K562 (cell line): ENCODE measurements at regions not wholly inside any gene's neighbourhood (a gene's known extent, or its start where the extent isn't known, plus 50 kb on each side); places are given as distances from the start of the nearest gene placed in this dataset.

ENCODE experiments used
- ATAC-seq: fragments of 200-7000 bp; cut with Tn5 transposase; 3 replicates; pipeline ENCODE4 v1.9.1; 2020; ENCODE audit warnings: moderate library complexity
- BruUV-seq: library from RNA; stranded (reverse); fragments of 400-500 nt; replicated peaks from 2 replicates; lab custom pipeline; 2021; lab: Mats Ljungman, UMichigan
- CTCF ChIA-PET: fragments of 300-600 bp; formaldehyde crosslinking; extraction: SDS; loops from one replicate; lab custom pipeline; 2021; ENCODE audit warnings: low intra/inter-chr PET ratio; lab: Yijun Ruan, JAX
- POLR2A ChIA-PET: fragments of 300-600, 350-650 bp; sonication (Branson Sonifier 250); formaldehyde crosslinking; extraction: SDS; loops from one replicate; lab custom pipeline; 2021; ENCODE audit warnings: antibody characterized with exemption, inconsistent platforms; lab: Yijun Ruan, JAX
- DNase-seq, 4 experiments: peaks; one replicate each; pipeline versions ENCODE4 v3.0.0 to v3.0.0-alpha.2; 2011 to 2018; ENCODE audit warnings: low spot score in 3 of 4, mixed read lengths in 3 of 4; ENCODE audit errors: extremely low read depth in 1 of 4
- FAIRE-seq: peaks from 2 replicates; lab custom pipeline; 2011; peaks lifted over from hg19 to GRCh38; lab: Jason Lieb, UNC
- H2AFZ ChIP-seq: 2 replicates; pipeline ENCODE4 v1.6.0; 2011; ENCODE audit warnings: low read depth, low read length, control low read depth, inconsistent platforms
- H3K27ac ChIP-seq: fragments of 200-600 bp; 3 replicates; pipeline ENCODE4 v1.8.0; 2011; ENCODE audit warnings: low read depth, mild to moderate bottlenecking, control low read depth, inconsistent platforms, low read length, moderate library complexity, mixed read lengths; ENCODE audit errors: extremely low read depth
- H3K27me3 ChIP-seq, 2 experiments: fragments of 300-600 bp in 1 of 2; 2 replicates in 1 of 2; 3 replicates in 1 of 2; pipeline versions ENCODE4 v1.6.0 to v1.8.0; 2011; ENCODE audit warnings: inconsistent platforms in 2 of 2, low read length in 2 of 2, mild to moderate bottlenecking in 1 of 2, mixed read lengths in 1 of 2, moderate library complexity in 1 of 2; ENCODE audit not compliant: control insufficient read depth in 2 of 2, insufficient read depth in 2 of 2
- H3K36me3 ChIP-seq: fragments of 300-600 bp; 3 replicates; pipeline ENCODE4 v1.8.0; 2011; ENCODE audit warnings: mild to moderate bottlenecking, low read length, inconsistent platforms; ENCODE audit not compliant: control insufficient read depth, insufficient read depth
- H3K4me1 ChIP-seq, 2 experiments: fragments of 200-600 bp in 1 of 2; replicated peaks in 1 of 2; 2 replicates in 1 of 2; 3 replicates in 1 of 2; pipeline versions ENCODE4 v1.5.1 to v1.8.0; 2011; ENCODE audit warnings: inconsistent platforms in 2 of 2, low read length in 2 of 2, mild to moderate bottlenecking in 1 of 2, mixed read lengths in 1 of 2, moderate library complexity in 1 of 2; ENCODE audit not compliant: control insufficient read depth in 2 of 2, insufficient read depth in 2 of 2
- H3K4me2 ChIP-seq: 2 replicates; pipeline ENCODE4 v1.6.1; 2011; ENCODE audit warnings: low read length, control low read depth, inconsistent platforms, mixed read lengths; ENCODE audit not compliant: insufficient read depth
- H3K4me3 ChIP-seq: fragments of 200-600 bp; sonication (generic), shearing (Covaris generic); 2 replicates; pipeline ENCODE4 v1.5.1; 2016; ENCODE audit warnings: control low read depth, inconsistent platforms
- H3K79me2 ChIP-seq: fragments of 200-600 bp; 3 replicates; pipeline ENCODE4 v1.8.0; 2011; ENCODE audit warnings: low read length, inconsistent platforms; ENCODE audit not compliant: control insufficient read depth, insufficient read depth
- H3K9ac ChIP-seq, 2 experiments: 2 replicates each; pipeline versions ENCODE4 v1.6.0 to v1.6.1; 2011; ENCODE audit warnings: low read depth in 2 of 2, low read length in 2 of 2, control low read depth in 1 of 2, inconsistent platforms in 1 of 2, mild to moderate bottlenecking in 1 of 2, mixed read lengths in 1 of 2; ENCODE audit not compliant: insufficient read depth in 1 of 2
- H3K9me1 ChIP-seq: one replicate; pipeline ENCODE4 v1.6.0; 2011; ENCODE audit warnings: inconsistent platforms, mild to moderate bottlenecking, low read length, moderate library complexity; ENCODE audit not compliant: control insufficient read depth, insufficient read depth
- H3K9me3 ChIP-seq: replicated peaks from 2 replicates; pipeline ENCODE4 v1.5.1; 2011; ENCODE audit warnings: low read depth, low read length, inconsistent platforms; ENCODE audit not compliant: control insufficient read depth, insufficient read depth
- H4K20me1 ChIP-seq: replicated peaks from 2 replicates; pipeline ENCODE4 v1.6.1; 2011; ENCODE audit warnings: low read length, inconsistent platforms, mixed read lengths; ENCODE audit not compliant: control insufficient read depth, insufficient read depth
- HEY1 ChIP-seq: fragments of 250-450 bp; sonication (Bioruptor Pico); IDR thresholded peaks from 2 replicates; pipeline ENCODE4 v1.5.0; 2020; ENCODE audit warnings: mild to moderate bottlenecking, moderate library complexity, borderline replicate concordance
- KAT2B ChIP-seq: IDR thresholded peaks from one replicate; pipeline ENCODE4 v1.6.1; 2012; ENCODE audit warnings: low read depth, mild to moderate bottlenecking, control low read depth, inconsistent platforms, low read length, moderate library complexity
- KAT7 ChIP-seq: sonication (generic); formaldehyde crosslinking; IDR thresholded peaks from 2 replicates; pipeline ENCODE4 v1.8.0; 2022; ENCODE audit warnings: missing genetic modification reagents, mild to moderate bottlenecking, borderline replicate concordance
- MAFG ChIP-seq: fragments of 450-650 bp; conservative IDR thresholded peaks from 2 replicates; pipeline ENCODE4 v1.6.1; 2016; ENCODE audit warnings: missing genetic modification characterization, missing compliant biosample characterization
- MEF2A ChIP-seq: IDR thresholded peaks from 2 replicates; pipeline ENCODE4 v1.6.1; 2011; ENCODE audit warnings: low read depth, mild to moderate bottlenecking, low read length, moderate library complexity; ENCODE audit not compliant: control insufficient read depth
- NFXL1 ChIP-seq: fragments of 450-650 bp; formaldehyde crosslinking; IDR thresholded peaks from 2 replicates; pipeline ENCODE4 v1.4.0; 2021; ENCODE audit warnings: mild to moderate bottlenecking
- NR4A1 ChIP-seq, 2 experiments: fragments of 250-450 bp in 1 of 2; fragments of 450-650 bp in 1 of 2; sonication (Bioruptor Pico) in 1 of 2; IDR thresholded peaks; 2 replicates each; pipeline versions ENCODE4 v1.4.0 to v1.6.1; 2016 to 2020; ENCODE audit warnings: mild to moderate bottlenecking in 2 of 2, missing compliant biosample characterization in 1 of 2, missing genetic modification characterization in 1 of 2, moderate library complexity in 1 of 2
- PRMT5 ChIP-seq: sonication (generic); formaldehyde crosslinking; IDR thresholded peaks from 2 replicates; pipeline ENCODE4 v1.5.0; 2020; ENCODE audit warnings: missing genetic modification reagents
- RFX7 ChIP-seq: fragments of 250-450 bp; sonication (Bioruptor Pico); IDR thresholded peaks from 2 replicates; pipeline ENCODE4 v1.5.1; 2021; ENCODE audit warnings: mild to moderate bottlenecking
- SMARCC2 ChIP-seq: fragments of 450-650 bp; IDR thresholded peaks from 2 replicates; pipeline ENCODE4 v1.6.1; 2017; ENCODE audit warnings: antibody characterized with exemption, moderate library complexity, mild to moderate bottlenecking, low read depth
- XRCC3 ChIP-seq: fragments of 450-650 bp; IDR thresholded peaks from 2 replicates; pipeline ENCODE4 v1.6.1; 2017; ENCODE audit warnings: mild to moderate bottlenecking, moderate library complexity
- ZNF23 ChIP-seq: fragments of 250-450 bp; sonication (Bioruptor Pico); IDR thresholded peaks from 2 replicates; pipeline ENCODE4 v1.4.0; 2020; ENCODE audit warnings: mild to moderate bottlenecking
- WGBS: fragments of 100-300 bp; shearing (Covaris generic); methylation state at CpG from one replicate; pipeline ENCODE4 v1.1.6; 2016; ENCODE audit warnings: low coverage, mixed read lengths; ENCODE audit not compliant: insufficient coverage; ENCODE audit errors: missing lambda C conversion rate; 5-methylcytosine and 5-hydroxymethylcytosine counted together
- in situ Hi-C: fragments of 300-500 bp; cut with MboI; formaldehyde crosslinking; loops from 4 replicates; pipeline ENCODE4 v1.15.0; 2018; ENCODE audit warnings: inconsistent platforms, mixed read lengths
- intact Hi-C: fragments of 100-400 bp; cut with micrococcal nuclease; formaldehyde crosslinking; loops from 2 replicates; pipeline ENCODE4 v1.14.2; 2022
- TF ChIP-seq, protein P1 (sequence below): fragments of 200-400 bp; formaldehyde crosslinking; IDR thresholded peaks from 2 replicates; pipeline ENCODE4 v1.6.1; 2017; ENCODE audit warnings: mild to moderate bottlenecking, low read depth, low read length, moderate library complexity
- TF ChIP-seq, protein P2 (sequence below): fragments of 250-450 bp; sonication (Bioruptor Pico); IDR thresholded peaks from 2 replicates; pipeline ENCODE4 v1.9.0; 2021; ENCODE audit warnings: mild to moderate bottlenecking
- TF ChIP-seq, protein P3 (sequence below): fragments of 450-650 bp; formaldehyde crosslinking; IDR thresholded peaks from 2 replicates; pipeline ENCODE4 v1.4.0; 2020; ENCODE audit warnings: mild to moderate bottlenecking
- TF ChIP-seq, protein P4 (sequence below): sonication (generic); formaldehyde crosslinking; IDR thresholded peaks from 2 replicates; pipeline ENCODE4 v1.8.0; 2022; ENCODE audit warnings: mild to moderate bottlenecking, missing genetic modification reagents

DNA sequence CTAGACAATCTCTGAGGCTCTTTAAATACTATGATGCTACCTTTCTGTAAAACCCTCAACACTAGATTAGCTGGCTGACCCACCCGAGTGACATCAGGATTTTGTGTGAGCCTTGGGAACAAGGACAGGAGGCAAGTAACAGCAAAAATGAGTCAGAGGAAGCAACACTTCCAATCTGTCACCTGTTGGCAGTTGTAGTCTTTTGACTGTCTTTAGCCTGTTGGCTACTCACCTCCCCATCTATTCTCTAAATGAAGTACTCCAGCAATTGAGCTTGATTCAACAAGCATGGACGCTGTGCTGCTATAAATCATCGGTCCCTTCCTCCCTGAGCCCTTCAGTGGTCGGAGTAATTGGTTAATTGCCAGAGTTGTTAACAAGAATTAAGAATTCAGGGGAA lies 898.7 kb downstream of the BCL11A start (continued):
- no peak for TF ChIP-seq MAFG

DNA sequence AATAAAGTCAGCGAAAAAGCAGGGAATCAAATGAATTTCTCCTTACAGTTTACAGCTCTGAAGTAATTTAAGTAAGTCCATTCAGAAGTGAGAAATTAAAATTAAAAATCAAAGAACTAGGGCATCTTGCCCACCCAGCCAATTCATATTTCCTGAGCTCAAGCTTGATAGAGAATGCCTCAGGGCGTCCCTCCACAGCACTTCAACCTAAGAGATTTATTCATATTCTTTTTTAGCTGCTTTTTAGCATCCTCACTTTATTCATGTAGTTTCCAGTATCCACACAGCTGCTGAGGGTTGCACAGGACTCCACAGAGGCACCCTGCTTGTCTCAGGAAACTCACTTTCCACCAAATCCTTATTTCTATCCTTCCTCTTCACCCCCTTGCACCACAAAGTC lies 900.3 kb downstream of the BCL11A start:
- 0% methylated on average over 2 of the region's 2 CpGs for WGBS
- BruUV-seq = no TSS peak
- DNase-seq (no peak), ATAC-seq (no peak), FAIRE-seq (no peak)
- in situ Hi-C loops = no loop called here
- intact Hi-C loops = no loop called here
- no peaks in the 10 kb centered on the region for H3K36me3 ChIP-seq
- no peaks in the 10 kb centered on the region for H3K9me1 ChIP-seq
- TF ChIP-seq HEY1 (CRISPR knock-in tag) = no peak
- TF ChIP-seq ZNF23 (CRISPR knock-in tag) = no peak
- no peak for TF ChIP-seq KAT2B
- TF ChIP-seq PRMT5 = no peak
- TF ChIP-seq KAT7 (CRISPR knock-in tag) = no peak
- TF ChIP-seq NR4A1 (CRISPR knock-in tag; IDR thresholded peaks at IDR 0.05) = no peak
- TF ChIP-seq NR4A1 (tag; IDR thresholded peaks at IDR 0.05) = no peak
- TF ChIP-seq, protein P1, sequence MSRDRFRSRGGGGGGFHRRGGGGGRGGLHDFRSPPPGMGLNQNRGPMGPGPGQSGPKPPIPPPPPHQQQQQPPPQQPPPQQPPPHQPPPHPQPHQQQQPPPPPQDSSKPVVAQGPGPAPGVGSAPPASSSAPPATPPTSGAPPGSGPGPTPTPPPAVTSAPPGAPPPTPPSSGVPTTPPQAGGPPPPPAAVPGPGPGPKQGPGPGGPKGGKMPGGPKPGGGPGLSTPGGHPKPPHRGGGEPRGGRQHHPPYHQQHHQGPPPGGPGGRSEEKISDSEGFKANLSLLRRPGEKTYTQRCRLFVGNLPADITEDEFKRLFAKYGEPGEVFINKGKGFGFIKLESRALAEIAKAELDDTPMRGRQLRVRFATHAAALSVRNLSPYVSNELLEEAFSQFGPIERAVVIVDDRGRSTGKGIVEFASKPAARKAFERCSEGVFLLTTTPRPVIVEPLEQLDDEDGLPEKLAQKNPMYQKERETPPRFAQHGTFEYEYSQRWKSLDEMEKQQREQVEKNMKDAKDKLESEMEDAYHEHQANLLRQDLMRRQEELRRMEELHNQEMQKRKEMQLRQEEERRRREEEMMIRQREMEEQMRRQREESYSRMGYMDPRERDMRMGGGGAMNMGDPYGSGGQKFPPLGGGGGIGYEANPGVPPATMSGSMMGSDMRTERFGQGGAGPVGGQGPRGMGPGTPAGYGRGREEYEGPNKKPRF = no peak
- no peak for TF ChIP-seq XRCC3
- TF ChIP-seq, protein P2, sequence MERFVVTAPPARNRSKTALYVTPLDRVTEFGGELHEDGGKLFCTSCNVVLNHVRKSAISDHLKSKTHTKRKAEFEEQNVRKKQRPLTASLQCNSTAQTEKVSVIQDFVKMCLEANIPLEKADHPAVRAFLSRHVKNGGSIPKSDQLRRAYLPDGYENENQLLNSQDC = no peak
- TF ChIP-seq, protein P3, sequence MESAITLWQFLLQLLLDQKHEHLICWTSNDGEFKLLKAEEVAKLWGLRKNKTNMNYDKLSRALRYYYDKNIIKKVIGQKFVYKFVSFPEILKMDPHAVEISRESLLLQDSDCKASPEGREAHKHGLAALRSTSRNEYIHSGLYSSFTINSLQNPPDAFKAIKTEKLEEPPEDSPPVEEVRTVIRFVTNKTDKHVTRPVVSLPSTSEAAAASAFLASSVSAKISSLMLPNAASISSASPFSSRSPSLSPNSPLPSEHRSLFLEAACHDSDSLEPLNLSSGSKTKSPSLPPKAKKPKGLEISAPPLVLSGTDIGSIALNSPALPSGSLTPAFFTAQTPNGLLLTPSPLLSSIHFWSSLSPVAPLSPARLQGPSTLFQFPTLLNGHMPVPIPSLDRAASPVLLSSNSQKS (CRISPR knock-in tag) = no peak
- TF ChIP-seq, protein P4, sequence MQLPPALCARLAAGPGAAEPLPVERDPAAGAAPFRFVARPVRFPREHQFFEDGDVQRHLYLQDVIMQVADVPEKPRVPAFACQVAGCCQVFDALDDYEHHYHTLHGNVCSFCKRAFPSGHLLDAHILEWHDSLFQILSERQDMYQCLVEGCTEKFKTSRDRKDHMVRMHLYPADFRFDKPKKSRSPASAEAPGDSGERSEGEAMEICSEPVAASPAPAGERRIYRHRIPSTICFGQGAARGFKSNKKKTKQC = no peak
- no peak for TF ChIP-seq RFX7
- no peak for TF ChIP-seq NFXL1 (CRISPR knock-in tag)
- TF ChIP-seq MEF2A = no peak
- TF ChIP-seq SMARCC2 = no peak
- no peak overlapping the region for H3K27ac ChIP-seq
- no peaks in the 10 kb centered on the region for H3K27me3 ChIP-seq
- no peaks in the 10 kb centered on the region for H3K4me1 ChIP-seq
- no peaks in the 10 kb centered on the region for H3K9me3 ChIP-seq
- H3K4me2 ChIP-seq = no peak overlapping the region
- no peak overlapping the region for H2AFZ ChIP-seq
- ChIA-PET CTCF (no interaction called here), POLR2A (interaction anchor here (0.6 kb wide), 1 partner anchor 31 kb away, joined by 3 read pairs; no protein-coding TSS in a partner anchor)
- no peaks in the 10 kb centered on the region for H3K79me2 ChIP-seq
- H3K9ac ChIP-seq = no peak overlapping the region
- no peak overlapping the region for H3K4me3 ChIP-seq
- no peaks in the 10 kb centered on the region for H4K20me1 ChIP-seq
